Endothelial cell (in vitro differentiated cells): ENCODE measurements at regions not wholly inside any gene's neighbourhood (a gene's known extent, or its start where the extent isn't known, plus 50 kb on each side); places are given as distances from the start of the nearest gene placed in this dataset.

Experiments
- DNase-seq: peaks from one replicate; pipeline ENCODE4 v3.0.0; 2021; ENCODE audit warnings: low spot score
- H3K27ac Mint-ChIP-seq: one replicate; pipeline ENCODE4 v1.8.0; 2021; ENCODE audit warnings: mixed read lengths, inconsistent platforms; ENCODE audit not compliant: unreplicated experiment
- H3K27me3 Mint-ChIP-seq: one replicate; pipeline ENCODE4 v1.8.0; 2021; ENCODE audit warnings: mild to moderate bottlenecking, moderate library complexity, mixed read lengths, inconsistent platforms; ENCODE audit not compliant: unreplicated experiment
- H3K36me3 Mint-ChIP-seq: one replicate; pipeline ENCODE4 v1.8.0; 2021; ENCODE audit warnings: mild to moderate bottlenecking, low read depth, mixed read lengths, inconsistent platforms; ENCODE audit not compliant: unreplicated experiment
- H3K4me1 Mint-ChIP-seq: one replicate; pipeline ENCODE4 v1.8.0; 2021; ENCODE audit warnings: mild to moderate bottlenecking, mixed read lengths, inconsistent platforms; ENCODE audit not compliant: unreplicated experiment
- H3K4me3 Mint-ChIP-seq: one replicate; pipeline ENCODE4 v1.8.0; 2021; ENCODE audit warnings: mild to moderate bottlenecking, mixed read lengths, inconsistent platforms; ENCODE audit not compliant: unreplicated experiment
- H3K9me3 Mint-ChIP-seq: one replicate; pipeline ENCODE4 v1.8.0; 2021; ENCODE audit warnings: mixed read lengths, inconsistent platforms; ENCODE audit not compliant: unreplicated experiment
- CTCF ChIP-seq: fragments of 200-600 bp; sonication (generic); IDR thresholded peaks from one replicate; pipeline ENCODE4 v1.5.0; 2021; ENCODE audit warnings: antibody characterized with exemption; ENCODE audit not compliant: unreplicated experiment

GRCh38 chr14:84107835-84108343, 1422.1 kb upstream of the FLRT2 start:
- no peak for TF ChIP-seq CTCF
- Mint-ChIP-seq H3K27ac (no peak overlapping the region), H3K27me3 (no peaks in the 10 kb centered on the region), H3K9me3 (peaks cover 5% of the 10 kb centered on the region), H3K4me1 (no peaks in the 10 kb centered on the region), H3K36me3 (no peaks in the 10 kb centered on the region), H3K4me3 (no peak overlapping the region)
- no peak for DNase-seq

GRCh38 chr14:84108746-84109457, 1421.0 kb upstream of the FLRT2 start:
- H3K27me3 Mint-ChIP-seq: no peaks in the 10 kb centered on the region
- H3K9me3 Mint-ChIP-seq: peaks cover 5% of the 10 kb centered on the region
- no peaks in the 10 kb centered on the region for H3K4me1 Mint-ChIP-seq
- H3K4me3 Mint-ChIP-seq: no peak overlapping the region
- no peaks in the 10 kb centered on the region for H3K36me3 Mint-ChIP-seq
- H3K27ac Mint-ChIP-seq: no peak overlapping the region
- TF ChIP-seq CTCF: no peak
- no peak for DNase-seq

- Mint-ChIP-seq H3K27me3 (no peaks in the 10 kb centered on the region), H3K36me3 (no peaks in the 10 kb centered on the region), H3K9me3 (no peaks in the 10 kb centered on the region), H3K4me1 (no peaks in the 10 kb centered on the region), H3K4me3 (no peak overlapping the region), H3K27ac (no peak overlapping the region)
- TF ChIP-seq CTCF: no peak
- DNase-seq: no peak
Observed at GRCh38 chr14:84112589-84112988, 1417.4 kb upstream of the FLRT2 start.

GRCh38 chr14:84125676-84126075, 1404.3 kb upstream of the FLRT2 start:
- Mint-ChIP-seq H3K27ac (no peak overlapping the region), H3K9me3 (no peaks in the 10 kb centered on the region), H3K4me1 (peaks cover 5% of the 10 kb centered on the region), H3K27me3 (no peaks in the 10 kb centered on the region), H3K36me3 (no peaks in the 10 kb centered on the region), H3K4me3 (no peak overlapping the region)
- no peak for DNase-seq
- no peak for TF ChIP-seq CTCF

GRCh38 chr14:84127495-84127894, 1402.4 kb upstream of the FLRT2 start:
- H3K36me3 Mint-ChIP-seq: no peaks in the 10 kb centered on the region
- H3K4me1 Mint-ChIP-seq: peaks cover 5% of the 10 kb centered on the region

More at GRCh38 chr14:84127495-84127894, 1402.4 kb upstream of the FLRT2 start:
- DNase-seq: no peak
- no peaks in the 10 kb centered on the region for H3K9me3 Mint-ChIP-seq
- no peak overlapping the region for H3K27ac Mint-ChIP-seq
- no peak overlapping the region for H3K4me3 Mint-ChIP-seq
- no peaks in the 10 kb centered on the region for H3K27me3 Mint-ChIP-seq
- TF ChIP-seq CTCF: no peak
